HG03442 (cell line): ENCODE measurements at regions not wholly inside any gene's neighbourhood (a gene's known extent, or its start where the extent isn't known, plus 50 kb on each side); places are given as distances from the start of the nearest gene placed in this dataset.
"Not testable (repeated sequence)": the region's sequence is repeated elsewhere in the genome, so short reads cannot be mapped to it uniquely, and the experiment has no call there.

ENCODE experiments used
- ATAC-seq: cut with Tn5 transposase; IDR thresholded peaks from one replicate; pipeline ENCODE4 v1.9.1; 2021; ENCODE audit warnings: mild to moderate bottlenecking, moderate library complexity; ENCODE audit not compliant: unreplicated experiment

- ATAC-seq = peak; percentile 99
These were observed 153.2 kb upstream of the RPL34 start for GRCh38 chr4:108466936-108467902.

GRCh38 chr4:108465886-108466500 lies 154.4 kb upstream of the RPL34 start:
- ATAC-seq = no peak

- ATAC-seq = no peak
These were observed 161.7 kb upstream of the RPL34 start for GRCh38 chr4:108458681-108459080.

- ATAC-seq = no peak
These were observed 166.1 kb upstream of the RPL34 start for GRCh38 chr4:108454227-108454626.

GRCh38 chr4:108453366-108453765 lies 167.0 kb upstream of the RPL34 start:
- ATAC-seq = no peak

GRCh38 chr4:108450236-108450898 lies 170.0 kb upstream of the RPL34 start:
- no peak for ATAC-seq

GRCh38 chr4:108449129-108449528 lies 171.2 kb upstream of the RPL34 start:
- ATAC-seq = no peak

- no peak for ATAC-seq
These were observed 173.8 kb upstream of the RPL34 start for GRCh38 chr4:108446556-108446955.

GRCh38 chr4:108445716-108446115 lies 174.7 kb upstream of the RPL34 start:
- ATAC-seq = no peak

- ATAC-seq = no peak
These were observed 176.8 kb upstream of the RPL34 start for GRCh38 chr4:108443585-108443984.

GRCh38 chr4:108433832-108434231 lies 186.5 kb upstream of the RPL34 start:
- no peak for ATAC-seq

GRCh38 chr4:108433394-108433793 lies 187.0 kb upstream of the RPL34 start:
- ATAC-seq = not testable (repeated sequence)

GRCh38 chr4:108432418-108432817 lies 188.0 kb upstream of the RPL34 start:
- ATAC-seq = no peak

- ATAC-seq = no peak
These were observed 188.4 kb upstream of the RPL34 start for GRCh38 chr4:108431986-108432385.

GRCh38 chr4:108430921-108431320 lies 189.5 kb upstream of the RPL34 start:
- ATAC-seq = no peak

GRCh38 chr4:108429662-108430061 lies 190.7 kb upstream of the RPL34 start:
- no peak for ATAC-seq

- ATAC-seq = no peak
These were observed 191.5 kb upstream of the RPL34 start for GRCh38 chr4:108428923-108429322.

- ATAC-seq = no peak
These were observed 192.4 kb upstream of the RPL34 start for GRCh38 chr4:108427946-108428485.

- ATAC-seq = no peak
These were observed 193.9 kb upstream of the RPL34 start for GRCh38 chr4:108426493-108426892.

GRCh38 chr4:108425988-108426387 lies 194.4 kb upstream of the RPL34 start:
- no peak for ATAC-seq

- no peak for ATAC-seq
These were observed 202.5 kb upstream of the RPL34 start for GRCh38 chr4:108417923-108418322.
